ENCODE measurements at regions not wholly inside any gene's neighbourhood (a gene's known extent, or its start where the extent isn't known, plus 50 kb on each side); places are given as distances from the start of the nearest gene placed in this dataset.

GRCh38 chr10:131743190-131744151 is 157.3 kb upstream of the PPP2R2D start:
- H3K27me3 Mint-ChIP-seq (ENCODE audit: low read depth in 3 of 3): peaks cover 7 to 12% (median 12%) of the 10 kb centered on the region in 3 donors
- no peak overlapping the region for H3K27ac Mint-ChIP-seq
- no peak for TF ChIP-seq CTCF (IDR thresholded peaks at IDR 0.05)
- no peak overlapping the region for H3K27ac ChIP-seq (ENCODE audit: low read depth in 1 of 2, low read length in 2 of 2)
- no peaks in the 10 kb centered on the region for H3K4me1 ChIP-seq (ENCODE audit: control insufficient read depth in 1 of 2, insufficient read depth in 2 of 2, low read length in 2 of 2)
- H4K20me1 ChIP-seq (ENCODE audit: insufficient read depth, low read length): no peaks in the 10 kb centered on the region
- no peaks in the 10 kb centered on the region for H3K79me2 ChIP-seq (ENCODE audit: insufficient read depth, low read length)
- intact Hi-C loops (cut with micrococcal nuclease): no loop called here
- no peaks in the 10 kb centered on the region for H3K36me3 Mint-ChIP-seq
- no peak overlapping the region for H3K9ac ChIP-seq (ENCODE audit: insufficient read depth, low read length, poor library complexity, severe bottlenecking)
- H3K4me3 Mint-ChIP-seq: peak overlapping the region in 1 of 2 donors; percentile 47
- H3K4me3 ChIP-seq (replicated peaks in 1 of 3; ENCODE audit: low read depth in 2 of 3, low read length in 3 of 3): no peak overlapping the region
- H3K4me1 Mint-ChIP-seq: peaks cover 18% of the 10 kb centered on the region
- WGBS (ENCODE audit: insufficient coverage): 18% methylated on average over 20 of the region's 24 CpGs
- no peaks in the 10 kb centered on the region for H3K27me3 ChIP-seq (ENCODE audit: control insufficient read depth in 2 of 2, insufficient read depth in 2 of 2, low read length in 2 of 2)
- no peak for DNase-seq
- H3K36me3 ChIP-seq (replicated peaks in 1 of 2; ENCODE audit: control insufficient read depth in 1 of 2, insufficient read depth in 2 of 2, low read length in 2 of 2): no peaks in the 10 kb centered on the region
- H3K9me3 ChIP-seq (replicated peaks in 1 of 2; ENCODE audit: control insufficient read depth in 1 of 2, insufficient read depth in 1 of 2, low read length in 2 of 2): no peaks in the 10 kb centered on the region
- H3K4me2 ChIP-seq (replicated peaks; ENCODE audit: extremely low read depth, low read length, poor library complexity, severe bottlenecking): no peak overlapping the region
- no peak overlapping the region for H2AFZ ChIP-seq (ENCODE audit: insufficient read depth, low read depth, low read length, poor library complexity, severe bottlenecking)
- H3K9me3 Mint-ChIP-seq: peaks cover 0 to 4% (median 0%) of the 10 kb centered on the region in 7 donors

GRCh38 chr10:131744346-131744745 is 156.5 kb upstream of the PPP2R2D start:
- H3K9ac ChIP-seq (ENCODE audit: insufficient read depth, low read length, poor library complexity, severe bottlenecking): no peak overlapping the region
- no peaks in the 10 kb centered on the region for H3K36me3 ChIP-seq (replicated peaks in 1 of 2; ENCODE audit: control insufficient read depth in 1 of 2, insufficient read depth in 2 of 2, low read length in 2 of 2)
- intact Hi-C loops (cut with micrococcal nuclease): no loop called here
- no peak for TF ChIP-seq CTCF (IDR thresholded peaks at IDR 0.05)
- no peaks in the 10 kb centered on the region for H4K20me1 ChIP-seq (ENCODE audit: insufficient read depth, low read length)
- H2AFZ ChIP-seq (ENCODE audit: insufficient read depth, low read depth, low read length, poor library complexity, severe bottlenecking): no peak overlapping the region
- H3K4me3 ChIP-seq (replicated peaks in 1 of 3; ENCODE audit: low read depth in 2 of 3, low read length in 3 of 3): no peak overlapping the region
- Mint-ChIP-seq H3K4me1 (peaks cover 14% of the 10 kb centered on the region), H3K27me3 (ENCODE audit: low read depth in 3 of 3) (peaks cover 7 to 13% (median 12%) of the 10 kb centered on the region in 3 donors), H3K4me3 (no peak overlapping the region), H3K36me3 (no peaks in the 10 kb centered on the region), H3K9me3 (peaks cover 0 to 4% (median 0%) of the 10 kb centered on the region in 7 donors), H3K27ac (peak overlapping the region in 1 of 7 donors; percentile 21)
- H3K27ac ChIP-seq (ENCODE audit: low read depth in 1 of 2, low read length in 2 of 2): no peak overlapping the region
- no peak overlapping the region for H3K4me2 ChIP-seq (replicated peaks; ENCODE audit: extremely low read depth, low read length, poor library complexity, severe bottlenecking)
- WGBS (ENCODE audit: insufficient coverage): 73% methylated on average over 8 of the region's 10 CpGs
- no peaks in the 10 kb centered on the region for H3K9me3 ChIP-seq (replicated peaks in 1 of 2; ENCODE audit: control insufficient read depth in 1 of 2, insufficient read depth in 1 of 2, low read length in 2 of 2)
- no peaks in the 10 kb centered on the region for H3K79me2 ChIP-seq (ENCODE audit: insufficient read depth, low read length)
- DNase-seq: no peak
- H3K27me3 ChIP-seq (ENCODE audit: control insufficient read depth in 2 of 2, insufficient read depth in 2 of 2, low read length in 2 of 2): no peaks in the 10 kb centered on the region
- no peaks in the 10 kb centered on the region for H3K4me1 ChIP-seq (ENCODE audit: control insufficient read depth in 1 of 2, insufficient read depth in 2 of 2, low read length in 2 of 2)

Measured in CD14-positive monocyte (primary cell).